Activated CD8-positive, alpha-beta memory T cell treated with anti-CD3 and anti-CD28 coated beads for 36 hours (primary cell): ENCODE measurements at regions not wholly inside any gene's neighbourhood (a gene's known extent, or its start where the extent isn't known, plus 50 kb on each side); places are given as distances from the start of the nearest gene placed in this dataset.
"Not testable (repeated sequence)": the region's sequence is repeated elsewhere in the genome, so short reads cannot be mapped to it uniquely, and the experiment has no call there.

Experiments
- CTCF ChIA-PET: fragments of 350-600 bp; sonication (Branson Sonifier 250); formaldehyde crosslinking; loops from one replicate; lab custom pipeline; 2021; ENCODE audit warnings: antibody characterized with exemption; lab: Charles Lee
- POLR2A ChIA-PET: fragments of 350-600 bp; sonication (Branson Sonifier 250); formaldehyde crosslinking; loops from one replicate; lab custom pipeline; 2021; ENCODE audit warnings: antibody characterized with exemption; lab: Charles Lee

DNA sequence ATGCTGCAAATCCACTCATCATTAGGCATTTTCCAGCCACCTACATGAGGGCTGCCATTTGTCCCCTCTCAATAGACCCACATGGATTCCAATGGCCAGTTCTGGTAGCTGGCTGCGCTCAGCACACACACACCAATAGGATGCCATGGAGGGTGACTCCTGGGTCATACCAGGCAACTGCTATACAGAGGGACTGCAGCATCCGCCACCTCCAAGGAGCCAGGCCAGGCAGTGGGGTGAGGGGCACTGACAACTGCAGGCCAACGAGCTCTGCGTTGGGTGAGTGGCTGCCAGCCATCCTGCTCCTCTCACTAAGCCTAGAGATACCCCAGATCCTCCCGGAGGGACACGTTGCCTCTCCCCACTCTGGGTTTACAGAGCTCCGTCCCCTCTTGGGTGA is 118.8 kb upstream of the NANOS1 start:
- ChIA-PET CTCF (no interaction called here), POLR2A (no interaction called here)

DNA sequence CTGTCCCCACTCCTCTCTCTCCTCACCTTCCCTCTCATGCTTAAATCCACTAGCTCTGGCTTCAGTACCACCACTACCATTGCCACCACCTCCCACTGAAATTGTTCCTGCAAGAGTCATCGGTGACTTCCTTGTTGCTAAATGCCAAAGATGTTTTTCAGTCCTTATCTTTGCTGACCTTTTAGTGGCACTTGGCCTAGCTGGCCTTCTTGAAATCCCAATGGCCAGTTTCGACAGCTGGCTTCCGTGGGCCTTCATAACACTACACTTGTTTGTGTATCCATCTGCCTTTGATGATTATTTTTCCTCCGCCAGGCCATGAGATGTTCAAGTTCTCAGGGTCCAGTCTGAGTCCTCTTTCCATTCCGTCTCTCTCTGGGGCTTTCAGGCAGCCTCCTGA is 118.2 kb upstream of the NANOS1 start:
- POLR2A ChIA-PET, result no interaction called here
- CTCF ChIA-PET, result no interaction called here

DNA sequence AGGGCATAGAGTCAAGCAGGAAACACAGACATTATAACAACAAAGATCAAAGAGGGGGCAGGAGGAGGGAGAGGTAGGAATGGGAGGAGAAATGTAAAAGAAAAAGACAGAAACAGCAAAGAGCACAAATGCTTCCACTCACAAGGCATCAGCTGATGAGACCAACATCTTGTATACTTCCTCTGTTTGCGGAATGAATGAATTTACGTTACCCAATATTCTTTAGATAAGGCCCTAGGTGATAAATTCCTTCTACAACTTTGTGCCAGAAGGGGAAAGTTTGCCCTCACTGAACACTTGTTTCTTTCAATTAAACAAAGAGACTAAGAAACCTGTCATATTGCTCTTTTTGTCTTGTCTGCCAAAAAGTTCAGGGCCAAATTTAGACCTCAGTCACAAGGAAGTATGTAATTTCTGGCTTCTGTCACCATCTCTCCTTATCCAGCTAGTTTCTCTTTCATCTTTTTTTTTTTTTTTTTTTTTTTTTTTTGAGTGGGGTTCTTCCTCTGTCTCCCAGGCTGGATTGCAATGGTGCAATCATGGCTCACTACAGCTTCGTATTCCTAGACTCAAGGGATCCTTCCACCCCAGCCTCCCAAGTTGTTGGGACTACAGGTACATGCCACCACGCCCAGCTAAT is 116.4 kb upstream of the NANOS1 start:
- CTCF ChIA-PET, result interaction anchor here (0.6 kb wide), 1 partner anchor 115 kb away, joined by 3 read pairs; no protein-coding TSS in a partner anchor
- POLR2A ChIA-PET, result no interaction called here

DNA sequence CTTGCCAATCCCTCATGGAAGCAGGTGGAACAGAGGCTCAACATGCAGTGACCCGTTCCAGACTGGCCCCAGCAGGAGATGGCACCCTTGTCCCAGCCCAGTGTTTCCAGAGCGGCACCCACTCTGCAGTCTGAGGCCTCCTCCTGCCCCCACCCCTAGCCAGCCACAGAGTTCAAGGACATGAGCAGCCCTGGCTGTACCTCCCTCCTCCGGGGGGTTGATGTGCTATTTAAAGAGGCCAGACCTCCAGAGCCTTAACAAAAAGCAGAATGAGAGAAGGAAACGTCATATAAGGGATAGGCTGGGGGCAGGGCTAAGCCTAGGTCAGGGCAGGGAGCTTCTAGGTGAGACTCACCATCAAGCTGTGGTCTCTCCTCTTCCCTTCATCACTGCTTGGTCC is 115.7 kb upstream of the NANOS1 start:
- ChIA-PET POLR2A (no interaction called here), CTCF (no interaction called here)

DNA sequence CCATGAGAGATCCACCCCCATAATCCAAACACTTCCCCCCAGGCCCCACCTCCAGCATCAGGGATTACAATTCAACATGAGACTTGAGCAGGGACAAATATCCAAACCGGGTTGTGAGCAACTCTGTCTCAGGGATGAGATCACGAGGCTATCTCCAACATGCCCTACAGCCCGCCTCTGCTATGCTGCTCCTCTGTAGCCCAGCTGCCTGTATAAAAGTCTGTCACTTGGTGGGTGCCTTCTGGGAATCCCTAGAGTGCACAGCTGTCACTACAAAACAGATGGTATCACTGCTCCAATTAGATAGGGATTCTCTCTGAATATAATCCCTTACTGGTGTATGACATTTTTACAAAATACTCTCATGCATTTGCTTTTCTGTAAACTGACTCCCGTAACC is 114.9 kb upstream of the NANOS1 start:
- ChIA-PET POLR2A (no interaction called here), CTCF (no interaction called here)

DNA sequence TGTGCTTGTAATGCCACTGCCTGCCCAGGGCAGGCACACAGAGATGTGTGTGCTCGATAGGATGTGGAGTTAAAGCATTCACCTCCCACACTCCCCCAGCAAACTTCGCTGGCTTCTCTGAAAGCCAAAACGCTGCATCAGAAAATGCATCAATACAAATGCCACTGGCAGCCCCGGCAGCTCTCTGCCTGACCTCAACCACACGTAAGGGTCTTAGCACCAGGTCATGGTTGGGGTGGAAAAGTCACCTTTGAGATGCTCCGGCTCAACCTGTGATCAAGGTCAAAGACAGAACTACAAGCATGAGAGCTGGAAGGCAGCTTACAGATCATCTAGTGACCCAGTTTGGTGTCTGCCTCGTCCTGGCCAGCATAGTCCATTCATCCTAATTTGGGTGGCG is 114.4 kb upstream of the NANOS1 start:
- POLR2A ChIA-PET, result no interaction called here
- CTCF ChIA-PET, result no interaction called here

DNA sequence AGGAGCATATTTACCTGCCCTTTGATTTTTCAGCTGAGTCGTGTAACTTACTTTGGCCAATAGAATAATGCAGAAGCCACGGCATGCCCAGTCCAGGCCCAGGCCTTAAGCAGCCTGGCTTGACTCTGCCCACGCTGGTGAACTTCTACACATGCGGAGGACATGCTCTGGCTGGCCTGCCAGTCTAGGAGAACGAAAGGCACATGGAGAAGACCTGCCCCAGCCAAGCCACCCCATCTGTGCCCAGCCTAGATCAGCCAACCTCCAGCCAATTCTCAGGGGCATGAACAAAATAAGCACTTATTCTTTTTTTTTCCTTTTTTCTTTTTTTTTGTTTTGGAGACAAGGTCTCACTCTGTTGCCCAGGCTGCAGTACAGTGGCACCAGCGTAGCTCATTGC is 112.7 kb upstream of the NANOS1 start:
- POLR2A ChIA-PET, result no interaction called here
- CTCF ChIA-PET, result no interaction called here

DNA sequence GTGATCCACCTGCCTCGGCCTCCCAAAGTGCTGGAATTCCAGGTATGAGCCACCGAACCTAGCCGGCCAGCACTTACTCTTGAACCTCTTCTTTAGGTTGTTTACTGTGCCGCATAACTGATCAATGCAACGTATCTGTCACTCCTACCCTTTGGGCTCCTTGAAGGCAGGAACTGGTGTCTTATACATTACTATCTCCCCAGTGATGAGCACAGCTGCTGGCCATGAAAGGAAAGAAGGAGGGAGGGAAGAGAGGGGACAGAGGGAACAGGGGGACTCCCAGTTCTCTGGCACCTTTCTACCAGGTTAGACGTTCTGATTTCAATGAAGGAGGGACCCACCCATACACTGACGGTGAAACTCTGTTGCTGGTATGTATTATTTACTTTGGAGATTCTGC is 111.8 kb upstream of the NANOS1 start:
- CTCF ChIA-PET, result no interaction called here
- POLR2A ChIA-PET, result no interaction called here

DNA sequence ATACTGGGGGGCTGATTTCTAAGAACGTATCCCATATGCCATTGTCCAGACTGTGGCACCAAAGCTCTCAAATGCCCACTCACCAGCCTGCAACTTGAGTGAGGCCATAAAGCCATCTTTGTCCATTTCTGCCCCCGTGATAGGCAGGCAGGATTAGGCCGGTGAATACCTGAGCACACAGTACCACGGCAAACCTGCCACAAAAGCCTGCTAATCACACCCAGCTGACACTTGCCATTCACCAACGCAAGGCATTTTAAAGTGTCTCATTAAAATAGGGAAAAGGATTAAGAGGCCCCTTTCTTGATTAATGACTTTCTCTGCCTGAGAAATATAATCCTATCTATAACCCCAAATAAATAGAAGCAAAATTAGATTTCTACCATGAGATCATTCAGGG is 111.4 kb upstream of the NANOS1 start:
- CTCF ChIA-PET, result interaction anchor here (0.7 kb wide), 1 partner anchor 481 kb away, joined by 5 read pairs; no protein-coding TSS in a partner anchor

DNA sequence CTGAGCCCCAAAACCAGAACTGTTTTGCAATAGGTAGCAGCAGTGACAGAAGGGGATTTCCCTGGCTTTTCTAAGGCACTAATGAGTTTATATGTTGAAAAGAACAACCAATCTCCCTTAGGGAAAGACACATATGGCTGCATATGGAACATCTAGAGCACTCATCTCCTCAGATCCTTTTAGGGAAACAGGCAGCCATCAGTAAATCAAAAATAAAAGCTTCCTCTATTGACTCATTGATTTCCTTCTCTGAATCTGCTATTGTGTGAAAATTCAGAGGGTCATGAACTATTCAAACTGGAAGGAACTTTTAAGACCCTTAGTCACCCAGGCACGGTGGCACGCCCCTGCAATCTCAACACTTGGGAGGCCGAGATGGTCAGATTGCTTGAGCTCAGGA is 110.9 kb upstream of the NANOS1 start:
- ChIA-PET POLR2A (no interaction called here), CTCF (interaction anchor here (0.7 kb wide), 1 partner anchor 480 kb away, joined by 5 read pairs; no protein-coding TSS in a partner anchor)

More for the DNA sequence above, 111.4 kb upstream of the NANOS1 start:
- POLR2A ChIA-PET, result no interaction called here

DNA sequence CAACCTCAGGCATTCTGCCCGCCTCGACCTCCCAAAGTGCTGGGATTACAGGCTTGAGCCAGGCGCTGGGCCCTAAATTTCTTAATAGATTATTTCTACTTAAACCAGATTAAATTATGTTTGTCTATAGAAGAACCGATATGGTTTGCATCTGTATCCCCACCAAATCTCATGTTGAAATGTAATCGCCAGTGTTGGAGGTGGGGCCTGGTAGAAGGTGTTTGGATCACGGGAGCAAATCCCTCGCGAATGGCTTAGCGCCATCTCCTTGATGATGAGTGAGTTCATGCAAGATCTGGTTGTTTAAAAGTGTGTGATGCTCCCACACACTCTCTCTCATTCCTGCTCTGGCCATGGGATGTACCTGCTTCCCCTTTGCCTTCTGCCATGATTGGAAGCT is 109.3 kb upstream of the NANOS1 start:
- CTCF ChIA-PET, result no interaction called here
- POLR2A ChIA-PET, result no interaction called here

DNA sequence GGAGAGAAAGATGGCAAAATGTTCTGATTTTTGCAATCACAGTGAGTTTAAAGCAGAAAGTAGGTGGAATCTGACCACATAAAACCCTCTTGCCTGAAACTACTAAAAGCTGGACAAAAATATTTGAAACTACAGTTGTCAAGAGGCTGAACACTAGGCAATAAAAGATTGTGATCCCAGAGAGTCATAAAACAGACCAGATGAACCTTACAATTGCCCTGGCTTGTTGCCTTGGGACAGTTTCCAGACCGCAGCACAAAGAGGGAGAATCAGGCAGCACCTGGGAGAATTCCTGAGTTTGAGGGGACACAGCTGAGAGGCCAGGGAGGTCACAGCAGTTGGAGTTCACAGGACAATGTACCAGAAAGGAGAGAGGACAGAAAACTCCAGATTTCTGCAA is 107.3 kb upstream of the NANOS1 start:
- ChIA-PET CTCF (no interaction called here), POLR2A (no interaction called here)

DNA sequence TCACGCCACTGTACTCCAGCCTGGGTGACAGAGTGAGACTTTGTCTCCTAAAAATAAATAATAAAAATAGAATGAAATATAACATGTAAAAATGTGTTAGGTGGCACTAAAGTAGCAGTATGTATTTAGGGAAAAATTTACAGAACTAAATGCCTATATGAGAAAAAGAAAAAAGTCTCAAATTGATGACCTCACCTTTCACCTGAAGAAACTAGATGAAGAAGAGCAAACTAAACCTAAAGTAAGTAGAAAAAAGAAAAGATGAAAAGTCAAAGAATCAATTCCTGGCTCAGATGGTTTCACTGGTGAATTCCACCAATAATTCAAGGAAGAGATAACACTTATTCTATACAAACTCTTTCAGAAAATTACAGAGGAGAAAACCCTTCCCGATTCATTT is 106.5 kb upstream of the NANOS1 start:
- POLR2A ChIA-PET, result no interaction called here
- CTCF ChIA-PET, result no interaction called here

DNA sequence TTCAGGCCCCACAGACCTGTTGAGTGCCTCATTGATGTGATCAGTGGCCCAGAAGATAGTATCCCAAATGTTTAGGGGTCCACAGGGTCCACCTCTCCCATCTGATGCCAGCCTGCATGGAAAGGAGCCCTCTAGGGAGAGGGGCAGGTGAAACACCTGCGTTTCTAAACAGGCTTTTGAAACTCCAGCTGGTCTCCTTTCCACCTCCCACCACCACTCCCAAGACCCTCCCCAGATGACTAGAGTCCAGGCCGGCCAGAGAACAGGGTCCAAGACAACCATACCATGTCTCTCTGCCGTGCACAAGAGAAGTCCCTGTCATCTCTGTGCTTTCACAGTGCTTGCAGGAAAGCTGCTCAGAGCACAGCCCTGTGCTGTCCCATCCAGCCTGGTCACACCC is 105.0 kb upstream of the NANOS1 start:
- CTCF ChIA-PET, result no interaction called here

DNA sequence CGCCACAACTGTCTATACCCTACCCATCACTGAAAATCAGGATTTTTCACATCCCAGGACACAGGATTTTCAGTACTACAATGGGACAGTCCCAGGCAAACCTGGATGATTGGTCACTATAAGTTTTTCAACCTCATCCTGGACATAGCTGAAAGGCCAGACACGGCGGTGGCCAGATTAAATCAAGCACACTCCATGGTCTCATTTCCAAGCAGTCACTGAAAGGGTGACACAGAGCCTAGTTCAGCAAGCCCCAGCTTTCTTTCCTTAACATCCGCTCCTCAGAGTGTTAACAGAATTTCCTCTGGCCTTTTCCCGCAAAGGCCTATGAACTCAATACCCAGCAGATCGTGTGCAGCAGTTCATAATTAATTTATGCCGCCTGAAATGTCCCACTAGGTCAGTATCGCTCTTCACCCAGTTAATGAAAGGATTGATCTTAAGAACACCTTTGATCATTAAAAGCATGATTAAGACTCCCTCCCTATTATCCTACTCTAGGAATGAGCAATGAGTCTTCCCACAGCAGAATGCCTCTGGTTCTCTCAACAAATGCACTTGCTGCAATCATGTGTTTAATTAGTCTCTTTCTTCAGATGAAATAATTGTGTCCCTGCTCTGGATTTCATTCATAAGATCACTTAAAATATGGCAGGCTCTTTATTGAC is 104.0 kb upstream of the NANOS1 start:
- CTCF ChIA-PET, result no interaction called here

More for the DNA sequence above, 105.0 kb upstream of the NANOS1 start:
- POLR2A ChIA-PET, result no interaction called here

DNA sequence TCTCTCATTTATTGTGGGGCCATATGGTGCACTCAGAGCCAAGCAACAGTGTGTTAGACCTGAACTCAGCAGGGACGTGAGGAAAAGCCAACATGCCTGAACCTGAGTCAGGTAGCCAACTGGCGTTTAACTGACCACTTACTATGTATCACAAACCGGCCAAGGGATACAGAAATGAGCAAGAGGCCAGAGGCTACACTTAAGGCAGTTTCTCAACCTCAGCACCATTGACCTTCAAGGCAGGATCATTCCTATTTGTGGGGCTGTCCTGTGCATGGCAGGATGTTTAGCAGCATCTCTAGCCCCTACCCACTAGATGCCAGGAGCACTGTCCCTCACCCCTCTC is 103.5 kb upstream of the NANOS1 start:
- POLR2A ChIA-PET, result no interaction called here
- CTCF ChIA-PET, result no interaction called here

More for the DNA sequence above, 104.0 kb upstream of the NANOS1 start:
- POLR2A ChIA-PET, result no interaction called here

DNA sequence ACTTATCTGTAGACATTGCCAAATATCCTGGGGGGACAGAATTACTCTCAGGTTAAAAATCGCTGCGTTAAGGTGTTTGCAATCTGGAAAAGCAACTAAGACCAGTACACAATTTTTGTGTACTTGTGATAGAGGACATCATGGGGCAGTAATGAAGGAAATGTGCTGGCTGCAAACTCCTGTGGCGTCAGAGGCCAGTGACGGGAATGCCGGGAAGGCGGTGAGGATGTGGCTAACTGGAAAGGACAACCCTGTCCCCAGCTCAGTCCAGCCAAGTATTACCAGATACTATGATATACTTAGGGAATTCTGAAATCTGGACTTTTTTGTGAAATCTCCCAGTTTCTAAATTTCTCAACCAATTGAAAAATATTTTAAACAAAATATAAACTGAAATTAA is 103.1 kb upstream of the NANOS1 start:
- ChIA-PET CTCF (no interaction called here), POLR2A (no interaction called here)

DNA sequence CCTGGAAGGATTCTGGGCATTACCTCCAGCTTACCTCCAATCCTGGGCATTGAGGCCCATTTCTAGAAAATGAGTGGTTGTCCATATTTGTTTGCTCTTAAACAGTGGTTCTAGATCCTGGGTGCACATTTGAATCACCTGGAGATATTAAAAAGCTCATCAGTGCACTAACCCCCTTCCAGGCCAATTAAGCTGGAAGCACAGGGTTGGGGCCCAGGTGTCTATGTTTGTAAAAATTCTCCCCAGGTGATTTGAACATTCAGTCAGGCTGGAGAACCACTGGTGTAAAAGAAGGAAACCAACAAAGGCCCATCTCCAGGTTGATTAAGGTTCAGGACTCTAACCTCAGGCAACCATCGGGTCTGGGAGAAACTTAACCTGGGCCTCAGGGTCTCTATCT is 102.6 kb upstream of the NANOS1 start:
- CTCF ChIA-PET, result no interaction called here

DNA sequence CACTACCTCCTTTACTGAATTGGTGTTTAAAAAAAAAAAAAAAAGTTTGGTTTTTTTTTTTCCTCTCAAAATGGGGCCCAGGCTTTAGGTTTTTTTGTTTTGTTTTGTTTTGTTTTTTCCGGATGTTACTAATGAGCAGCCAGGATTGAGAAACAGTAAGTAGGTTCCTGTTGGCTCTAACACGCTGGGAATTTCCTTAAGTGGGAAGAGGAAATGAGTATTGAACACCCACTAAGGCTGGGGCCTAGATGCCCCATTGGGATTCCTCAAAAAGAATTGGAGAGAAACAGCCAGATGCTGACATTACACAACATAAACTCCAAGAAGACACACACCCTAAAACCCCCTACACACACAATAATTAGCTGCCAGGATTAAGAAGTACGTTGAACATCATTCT is 102.2 kb upstream of the NANOS1 start:
- CTCF ChIA-PET, result no interaction called here
- POLR2A ChIA-PET, result no interaction called here

More for the DNA sequence above, 102.6 kb upstream of the NANOS1 start:
- POLR2A ChIA-PET, result no interaction called here

DNA sequence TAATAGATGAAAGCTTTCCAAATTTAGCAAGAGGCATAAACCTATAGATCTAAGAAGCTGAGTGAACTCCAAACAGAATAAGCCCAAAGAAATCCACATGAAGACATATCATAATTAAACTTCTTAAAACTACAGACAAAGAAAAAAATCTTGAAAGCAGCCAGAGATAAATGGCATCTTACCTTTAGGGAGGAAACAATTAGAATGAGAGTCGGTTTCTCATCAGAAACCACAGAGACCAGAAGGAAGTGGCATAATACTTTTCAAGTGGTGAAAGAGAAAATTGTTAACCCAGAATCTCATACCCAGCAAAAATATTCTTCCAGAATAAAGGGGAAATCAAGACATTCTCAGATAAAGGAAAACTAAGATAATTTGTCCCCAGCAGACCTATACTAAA is 98.9 kb upstream of the NANOS1 start:
- POLR2A ChIA-PET, result no interaction called here
- CTCF ChIA-PET, result no interaction called here

DNA sequence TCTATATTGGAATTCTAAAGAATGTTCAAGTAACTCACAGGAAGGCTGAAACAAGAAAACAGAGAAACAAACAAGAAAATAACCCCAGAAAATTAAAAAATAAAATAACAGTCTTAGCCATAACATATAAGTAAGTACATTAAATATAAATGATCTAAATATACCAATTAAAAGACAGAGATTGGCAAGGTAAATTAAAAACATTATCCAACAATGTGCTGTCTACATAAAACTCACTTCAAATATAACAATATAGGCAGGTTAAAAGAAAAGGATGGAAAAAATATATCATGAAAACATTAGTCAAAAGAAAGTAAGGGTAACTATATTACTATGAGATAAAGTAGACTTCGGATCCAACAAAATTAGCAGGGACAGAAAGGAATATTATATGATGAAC is 98.1 kb upstream of the NANOS1 start:
- POLR2A ChIA-PET, result no interaction called here
- CTCF ChIA-PET, result no interaction called here

DNA sequence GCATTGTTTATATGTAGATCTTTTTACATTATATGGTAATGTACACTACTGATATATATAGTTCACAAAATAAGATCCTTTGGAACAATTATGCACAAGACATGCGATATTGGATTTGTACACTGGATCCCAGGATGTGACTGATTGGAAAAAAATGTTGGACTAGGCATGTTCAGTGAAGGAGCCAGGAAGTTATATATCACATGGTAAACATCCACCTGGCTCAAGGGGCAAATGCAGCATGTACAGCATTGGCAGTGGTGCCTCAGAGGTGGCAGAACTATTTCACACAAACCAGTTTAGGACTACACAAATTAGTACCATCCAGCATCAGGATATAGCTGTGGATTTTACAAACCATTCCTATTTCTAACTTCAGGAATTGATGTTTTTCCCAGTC is 97.4 kb upstream of the NANOS1 start:
- CTCF ChIA-PET, POLR2A ChIA-PET: not testable (repeated sequence)
